NCI-H2196 (cell line): ENCODE measurements at regions not wholly inside any gene's neighbourhood (a gene's known extent, or its start where the extent isn't known, plus 50 kb on each side); places are given as distances from the start of the nearest gene placed in this dataset.
"Not testable (repeated sequence)": the region's sequence is repeated elsewhere in the genome, so short reads cannot be mapped to it uniquely, and the experiment has no call there.

Experiments
- DNase-seq: peaks from one replicate; lab custom pipeline; 2025; ENCODE audit not compliant: unreplicated experiment; lab: John Stamatoyannopoulos, UW

- DNase-seq = no peak
Observed at GRCh38 chr5:50898966-50899365, 232.5 kb downstream of the PARP8 start.

- DNase-seq = no peak
Observed at GRCh38 chr5:50900952-50901510, 234.6 kb downstream of the PARP8 start.

- DNase-seq = no peak
Observed at GRCh38 chr5:50903651-50904050, 237.2 kb downstream of the PARP8 start.

- no peak for DNase-seq
Observed at GRCh38 chr5:50905996-50906570, 239.6 kb downstream of the PARP8 start.

DNA sequence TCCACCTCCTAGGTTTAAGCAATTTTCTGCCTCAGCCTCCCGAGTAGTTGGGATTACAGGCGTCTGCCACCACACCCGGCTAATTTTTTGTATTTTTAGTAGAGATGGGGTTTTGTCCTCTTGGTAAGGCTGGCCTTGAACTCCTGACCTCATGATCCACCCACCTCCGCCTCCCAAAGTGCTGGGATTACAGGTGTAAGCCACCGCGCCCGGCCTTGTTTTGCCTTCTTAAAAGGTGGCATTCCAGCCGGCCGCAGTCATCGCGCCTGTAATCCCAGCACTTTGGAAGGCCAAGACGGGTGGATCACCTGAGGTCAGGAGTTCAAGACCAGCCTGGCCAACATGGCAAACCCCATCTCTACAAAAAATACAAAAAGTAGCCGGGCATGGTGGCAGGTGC is 253.7 kb downstream of the PARP8 start:
- DNase-seq = not testable (repeated sequence)

- no peak for DNase-seq
Observed at GRCh38 chr5:50921366-50922133, 255.1 kb downstream of the PARP8 start.

DNA sequence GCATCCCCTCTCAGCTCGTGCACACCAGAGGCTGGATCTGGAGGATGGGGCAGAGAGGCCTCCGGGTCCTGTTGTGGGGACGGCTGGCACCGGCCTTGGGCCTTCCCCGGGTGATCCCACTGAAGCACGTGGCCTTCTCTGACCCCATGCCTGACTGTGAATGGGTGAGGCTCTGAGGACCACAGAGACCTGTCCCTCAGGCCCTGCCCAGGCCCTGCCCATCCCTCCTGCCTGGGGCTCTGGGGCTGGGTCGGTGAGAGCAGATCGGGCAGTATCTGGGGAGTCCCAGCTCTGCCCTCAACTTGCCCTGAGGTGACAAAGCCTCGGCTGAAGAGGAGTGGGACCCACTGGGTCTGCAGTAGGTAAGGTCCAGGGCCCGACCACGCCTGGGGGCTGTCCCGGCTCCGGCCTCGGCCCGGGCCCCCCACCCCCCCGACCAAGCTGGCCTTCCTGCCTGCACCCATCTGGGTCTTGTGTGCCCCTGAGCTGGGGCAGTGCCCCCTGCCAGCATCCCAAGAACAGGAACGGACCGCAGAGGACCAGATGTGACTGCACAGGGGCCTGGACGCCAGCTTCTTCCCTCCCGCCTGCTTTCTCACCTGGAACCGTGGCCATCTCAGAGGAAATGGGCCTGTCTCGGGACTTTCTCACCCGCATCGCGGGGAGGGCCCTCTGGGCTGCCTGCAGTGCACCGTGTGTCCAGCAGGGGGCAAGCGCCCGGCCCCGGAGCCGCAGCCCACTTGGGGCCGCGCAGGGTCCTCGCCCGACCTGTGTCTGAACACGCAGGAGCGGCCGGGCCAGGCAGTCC is 255.9 kb downstream of the PARP8 start:
- peak; percentile 0 for DNase-seq

DNA sequence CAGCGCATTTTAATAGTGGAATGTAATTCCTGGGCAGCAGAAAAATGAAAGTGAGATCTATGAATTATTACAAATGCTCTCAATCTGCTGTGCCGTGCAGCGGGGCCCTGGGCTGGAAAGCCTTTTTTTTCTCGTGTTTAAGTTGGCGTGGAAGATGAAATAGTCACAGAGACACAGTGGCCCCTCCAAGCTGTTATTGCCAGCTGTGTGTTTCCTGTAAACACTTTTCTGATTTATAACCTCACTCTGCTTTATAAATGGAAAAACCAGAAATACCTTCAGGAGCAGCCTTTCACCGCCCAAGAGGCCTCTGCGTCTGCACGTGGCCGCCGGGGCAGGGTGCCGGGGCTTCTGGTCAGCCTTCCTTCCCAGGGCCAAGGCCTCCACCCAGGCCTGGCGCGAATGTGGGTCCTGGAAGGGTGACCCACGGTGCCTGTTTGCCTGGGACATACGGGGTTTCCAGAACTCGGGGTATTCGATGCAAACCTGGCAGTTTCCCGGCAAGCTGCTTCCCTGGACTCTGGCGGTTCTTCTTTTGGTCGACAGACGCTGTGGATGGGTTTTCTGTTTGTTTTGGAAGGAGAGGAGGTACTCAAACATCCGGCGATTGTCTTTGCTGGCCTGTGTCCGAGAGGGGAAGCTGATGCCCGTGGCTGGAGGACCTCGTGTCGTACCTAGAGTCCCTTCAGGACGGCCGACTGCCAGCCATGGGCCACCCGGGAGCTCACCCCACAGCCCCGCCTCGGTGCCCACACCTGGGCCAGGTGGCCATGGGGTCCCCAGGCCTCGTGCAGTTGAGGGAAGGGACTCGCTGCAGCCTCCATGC is 256.7 kb downstream of the PARP8 start:
- no peak for DNase-seq

DNA sequence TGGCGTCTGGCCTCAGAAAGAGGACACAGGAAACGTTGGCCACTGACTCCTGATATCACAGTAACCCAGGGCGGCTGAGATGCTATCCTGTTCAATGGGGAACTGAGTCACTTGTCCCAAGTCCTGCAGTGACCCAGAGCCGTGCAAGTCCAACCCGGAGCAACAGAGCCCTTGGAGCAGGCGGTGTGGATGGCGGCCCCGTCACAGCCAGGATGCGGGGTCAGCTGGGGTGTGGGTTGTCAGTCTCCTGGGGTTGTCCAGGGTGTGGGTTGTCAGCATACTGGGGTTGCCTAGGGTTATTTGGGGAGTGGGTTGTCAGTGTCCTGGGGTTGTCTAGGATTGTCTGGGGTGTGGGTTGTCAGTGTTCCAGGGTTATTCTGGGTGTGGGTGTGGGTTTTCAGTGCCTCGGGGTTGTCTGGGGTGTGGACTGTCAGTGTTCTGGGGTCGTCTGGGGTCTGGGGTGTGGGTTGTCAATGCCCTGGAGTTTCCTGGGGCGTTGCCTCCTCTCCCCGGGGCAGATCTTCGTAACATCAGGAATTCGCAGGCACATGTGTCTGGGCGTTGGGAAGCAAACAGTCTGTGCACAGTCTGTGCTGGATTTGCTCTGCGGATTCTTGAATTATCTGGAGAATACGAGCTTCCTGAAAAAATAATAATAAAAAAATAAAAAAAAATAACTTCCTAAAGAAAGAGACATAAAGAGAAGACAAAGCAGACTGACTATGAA is 257.5 kb downstream of the PARP8 start:
- DNase-seq = no peak

DNA sequence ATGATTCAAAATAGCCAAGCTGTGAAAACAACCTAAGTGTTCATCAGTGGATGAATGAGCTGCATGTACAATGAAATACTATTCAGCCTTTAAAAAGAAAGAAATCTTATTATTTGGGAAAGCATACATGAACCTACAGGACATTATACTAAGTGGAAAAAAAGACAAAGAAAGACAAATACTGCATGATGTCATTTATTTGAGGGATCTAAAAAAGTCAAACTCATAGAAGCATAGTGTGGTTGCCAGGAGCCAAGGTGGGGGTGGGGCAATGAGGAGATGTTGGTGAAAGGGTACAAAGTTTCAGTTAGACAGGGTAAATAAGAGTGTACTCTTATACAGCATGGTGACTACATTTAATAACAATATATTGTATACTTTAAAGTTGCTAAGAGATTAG is 261.5 kb downstream of the PARP8 start:
- DNase-seq = no peak

DNA sequence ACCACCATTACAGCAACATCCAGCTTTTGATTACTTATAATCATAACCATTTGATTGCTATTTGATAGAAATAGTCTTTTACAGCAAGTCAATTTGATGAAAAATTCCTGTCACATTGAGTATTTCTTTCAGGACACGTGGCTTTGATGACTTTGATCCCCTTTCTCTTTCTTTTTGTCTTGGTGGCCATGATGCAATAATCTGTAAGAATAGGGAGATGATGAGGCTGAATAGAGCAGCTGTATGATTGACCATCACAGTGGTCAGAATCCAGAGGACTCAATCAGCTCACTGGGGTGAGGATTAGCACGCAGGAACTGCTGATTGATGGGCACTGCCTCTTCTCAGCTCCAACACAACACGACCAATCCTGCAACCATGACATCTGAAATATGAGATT is 262.7 kb downstream of the PARP8 start:
- no peak for DNase-seq

DNA sequence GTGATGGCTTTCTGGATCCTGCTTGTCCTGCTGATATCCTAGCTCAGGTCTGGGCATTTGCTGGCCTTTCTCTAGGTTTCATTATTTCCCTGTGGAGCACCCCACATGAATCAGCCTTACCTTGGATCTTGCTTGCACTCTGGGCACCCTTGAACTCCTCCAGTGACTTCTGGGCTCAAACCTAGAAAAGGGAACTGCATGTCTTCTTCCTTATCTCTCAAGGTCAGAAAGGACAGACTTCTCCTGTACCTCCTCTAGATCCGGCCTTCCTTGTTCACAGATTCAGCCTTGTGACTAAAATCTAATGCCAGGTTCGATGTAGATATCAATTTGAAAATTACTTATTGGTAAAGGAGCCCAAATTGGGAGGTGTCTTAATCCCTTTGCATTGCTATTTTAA is 267.9 kb downstream of the PARP8 start:
- DNase-seq = no peak

GRCh38 chr5:50945139-50945538 is 278.7 kb downstream of the PARP8 start:
- no peak for DNase-seq

DNA sequence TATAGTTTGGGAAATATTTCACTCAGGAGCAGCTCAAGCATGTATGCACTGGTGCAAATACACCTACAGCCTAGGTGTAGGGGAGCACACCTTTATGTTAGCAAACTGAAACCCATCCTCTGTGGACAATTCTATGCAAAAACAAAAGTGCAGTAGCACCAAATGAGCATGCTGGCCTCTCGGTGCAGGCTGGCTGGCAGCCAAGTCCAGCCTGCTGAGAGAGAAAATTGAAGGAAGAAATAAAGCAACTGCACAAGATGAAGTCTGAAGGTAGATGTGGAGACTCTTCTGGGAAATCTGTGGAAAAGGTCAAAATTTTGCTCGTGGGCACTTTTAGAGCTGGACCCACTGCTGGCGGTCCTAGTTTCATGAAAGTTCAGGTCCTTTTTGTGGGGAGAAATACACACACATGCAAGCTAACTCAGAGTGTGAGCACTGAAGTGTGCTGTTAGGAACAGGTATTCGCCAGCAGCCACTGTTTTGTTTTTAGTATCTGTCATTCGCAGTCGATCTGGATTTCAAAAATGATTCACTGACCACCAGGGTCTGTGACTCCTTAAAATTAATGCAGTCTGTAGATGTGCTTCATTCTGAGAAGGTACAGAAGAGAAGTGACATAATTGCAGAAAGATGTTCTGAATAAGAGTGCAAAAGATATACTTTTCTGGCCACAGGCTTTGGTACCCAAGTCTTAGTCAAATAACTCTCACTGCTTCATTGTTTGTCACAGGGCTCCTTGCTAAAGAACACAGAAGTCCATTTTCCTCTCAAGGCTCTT is 281.7 kb downstream of the PARP8 start:
- DNase-seq = no peak

DNA sequence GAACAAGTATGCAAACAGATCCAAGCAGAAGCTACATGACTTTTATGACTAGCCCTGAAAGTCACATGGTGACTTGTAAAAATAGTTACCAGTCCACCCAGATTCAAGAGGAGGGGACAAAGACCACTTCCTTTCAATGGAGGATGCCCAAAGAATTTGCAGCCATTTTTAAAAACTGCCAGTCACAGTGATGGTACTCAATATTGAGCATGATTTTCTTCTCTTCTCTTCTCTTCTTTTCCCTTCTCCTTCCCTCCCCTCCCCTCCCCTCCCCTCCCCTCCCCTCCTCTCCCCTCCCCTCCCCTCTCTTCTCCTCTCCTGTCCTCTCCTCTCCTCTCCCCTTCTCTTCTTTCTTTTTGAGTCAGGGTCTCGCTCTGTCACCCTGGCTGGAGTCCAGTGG is 286.9 kb downstream of the PARP8 start:
- no peak for DNase-seq

DNA sequence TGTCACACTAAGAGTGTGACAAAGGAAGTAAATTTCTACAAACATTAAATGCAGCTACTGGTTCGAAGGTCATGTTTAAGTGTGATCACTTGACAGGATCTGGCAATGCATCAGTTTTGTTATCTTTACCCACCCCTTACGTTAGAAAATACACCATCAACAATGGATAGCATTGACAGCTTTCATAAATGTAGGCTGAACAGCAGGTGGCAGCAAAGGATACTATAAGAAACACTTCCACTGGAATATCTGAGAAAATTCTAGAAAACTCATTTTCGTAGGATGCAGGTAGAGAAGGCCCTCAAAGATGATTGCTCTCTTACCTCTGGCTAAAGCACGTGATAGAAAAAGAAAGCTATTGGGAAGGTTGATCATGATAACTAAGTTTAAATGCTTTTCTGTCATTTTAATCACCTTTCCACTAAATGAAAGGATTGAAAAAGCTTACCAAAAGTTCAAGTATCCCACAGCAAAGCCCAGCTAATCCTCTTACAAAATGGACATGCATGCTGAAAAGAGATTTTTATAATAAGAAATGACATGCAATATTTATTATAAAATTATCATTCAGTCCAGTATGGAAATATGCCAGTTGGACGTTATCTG is 292.5 kb downstream of the PARP8 start:
- no peak for DNase-seq

- DNase-seq = peak; percentile 31
Observed at GRCh38 chr5:50962934-50963872, 296.8 kb downstream of the PARP8 start.
